CD4-positive, alpha-beta T cell treated with Interferon gamma for 1 hour (primary cell): ENCODE measurements at regions not wholly inside any gene's neighbourhood (a gene's known extent, or its start where the extent isn't known, plus 50 kb on each side); places are given as distances from the start of the nearest gene placed in this dataset.
"Not testable (repeated sequence)": the region's sequence is repeated elsewhere in the genome, so short reads cannot be mapped to it uniquely, and the experiment has no call there.

Experiments
- DNase-seq: peaks from one replicate; pipeline ENCODE4 v3.0.0-alpha.2; 2020

DNA sequence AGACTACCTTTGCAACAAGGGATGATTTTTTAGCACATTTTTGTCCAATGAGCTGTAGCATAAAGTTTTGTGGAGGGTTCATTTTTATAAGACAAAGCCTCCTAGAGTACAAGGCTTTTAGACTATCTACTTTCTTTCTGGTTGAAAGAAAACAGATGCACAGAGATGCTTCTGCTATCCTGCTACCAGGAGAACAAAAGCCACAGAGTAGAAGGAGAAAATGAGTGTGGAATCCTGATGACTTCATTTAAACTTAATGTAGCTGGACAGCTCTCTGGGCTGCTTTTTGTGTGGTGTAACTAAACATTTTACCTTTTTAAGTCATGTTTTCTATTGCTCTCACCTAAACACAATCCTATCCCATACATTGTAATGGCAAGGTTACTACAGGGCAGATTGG lies 1009.4 kb downstream of the TLE1 start:
- DNase-seq, result no peak

GRCh38 chr9:80678906-80679305 lies 1010.4 kb downstream of the TLE1 start:
- no peak for DNase-seq

DNA sequence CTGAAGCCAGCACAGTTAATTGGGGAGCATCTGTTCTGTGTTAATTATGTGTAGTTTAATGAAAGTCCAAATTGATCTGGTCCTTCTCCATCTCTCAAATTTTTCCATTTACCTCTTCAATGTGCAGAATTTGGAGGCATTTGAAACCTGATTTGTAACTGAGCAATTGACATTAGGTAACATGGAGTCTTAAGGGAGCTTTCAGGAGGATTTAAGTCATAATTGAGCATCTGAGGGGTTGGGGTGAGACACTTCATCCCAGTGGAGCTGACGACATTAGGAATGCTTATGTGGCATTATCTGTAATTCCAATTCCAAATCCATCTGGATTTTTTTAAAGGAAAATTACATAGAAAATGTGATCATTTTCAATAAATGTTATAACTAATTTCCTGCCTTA lies 1015.9 kb downstream of the TLE1 start:
- DNase-seq, result no peak

DNA sequence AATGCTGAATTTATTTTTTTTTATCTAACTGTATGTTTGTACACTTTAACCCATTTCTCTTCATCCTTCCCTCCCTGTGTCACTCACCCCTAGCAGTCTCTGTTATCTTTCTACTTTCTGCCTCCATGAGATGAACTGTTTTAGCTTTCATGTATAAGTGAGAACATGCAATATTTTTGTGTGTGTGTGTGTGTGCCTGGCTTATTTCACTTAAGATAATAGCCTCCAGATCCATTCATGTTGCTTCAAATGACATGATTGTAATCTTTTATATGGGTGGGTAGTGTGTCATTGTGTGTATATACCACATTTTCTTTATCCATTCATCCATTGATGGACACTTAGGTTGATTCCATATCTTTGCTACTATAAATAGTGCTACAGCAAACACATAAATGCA lies 1023.9 kb downstream of the TLE1 start:
- DNase-seq, result no peak

DNA sequence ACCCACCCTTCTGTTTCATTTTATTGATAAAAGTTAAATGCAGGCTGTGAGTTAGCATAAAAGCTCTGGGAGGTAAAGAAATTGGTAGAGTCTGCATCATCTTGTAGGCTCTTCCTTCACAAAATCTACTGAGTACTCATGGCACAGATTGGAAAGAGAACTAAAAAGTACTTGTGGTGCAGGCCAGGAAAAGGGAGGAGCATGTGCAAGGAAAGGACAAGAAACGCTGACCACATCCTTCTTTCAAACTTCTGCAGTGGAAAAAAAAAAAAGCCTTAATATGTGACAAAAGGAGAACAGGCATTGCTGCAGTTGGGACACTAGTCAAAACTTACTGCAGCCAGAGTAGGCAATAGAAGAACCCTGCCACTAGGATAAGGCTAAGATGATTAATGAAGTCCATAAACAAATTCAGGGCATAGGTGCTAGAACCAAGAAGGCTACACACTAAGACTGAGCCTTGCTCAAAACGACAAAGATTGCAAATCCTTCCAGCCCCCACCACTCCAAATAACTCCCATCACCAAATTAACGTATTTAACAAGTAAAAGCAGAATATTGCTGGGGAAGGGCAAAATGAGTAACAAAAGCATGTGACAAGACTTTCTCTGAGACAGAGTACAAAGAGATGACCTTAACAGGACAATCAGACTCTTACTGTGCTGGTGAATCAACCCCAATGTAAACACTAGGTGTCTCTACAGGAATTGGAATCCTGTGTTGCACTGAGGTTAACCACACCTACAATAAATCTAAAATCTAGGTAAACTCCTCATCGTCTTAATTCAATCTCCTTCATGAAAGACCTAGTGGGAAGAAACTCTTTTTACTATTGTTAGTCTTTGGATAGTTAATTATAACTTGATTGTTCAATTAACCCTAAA lies 1024.8 kb downstream of the TLE1 start:
- no peak for DNase-seq

DNA sequence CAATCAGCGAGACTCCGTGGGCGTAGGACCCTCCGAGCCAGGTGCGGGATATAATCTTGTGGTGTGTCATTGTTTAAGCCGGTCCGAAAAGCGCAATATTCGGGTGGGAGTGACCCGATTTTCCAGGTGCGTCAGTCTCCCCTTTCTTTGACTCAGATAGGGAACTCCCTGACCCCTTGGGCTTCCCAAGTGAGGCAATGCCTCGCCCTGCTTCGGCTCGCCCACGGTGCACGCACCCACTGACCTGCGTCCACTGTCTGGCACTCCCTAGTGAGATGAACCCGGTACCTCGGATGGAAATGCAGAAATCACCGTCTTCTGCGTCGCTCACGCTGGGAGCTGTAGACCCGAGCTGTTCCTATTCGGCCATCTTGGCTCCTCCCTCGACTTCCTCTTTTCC lies 1029.6 kb downstream of the TLE1 start:
- DNase-seq, result not testable (repeated sequence)

GRCh38 chr9:80651044-80651443 lies 1038.3 kb downstream of the TLE1 start:
- no peak for DNase-seq

DNA sequence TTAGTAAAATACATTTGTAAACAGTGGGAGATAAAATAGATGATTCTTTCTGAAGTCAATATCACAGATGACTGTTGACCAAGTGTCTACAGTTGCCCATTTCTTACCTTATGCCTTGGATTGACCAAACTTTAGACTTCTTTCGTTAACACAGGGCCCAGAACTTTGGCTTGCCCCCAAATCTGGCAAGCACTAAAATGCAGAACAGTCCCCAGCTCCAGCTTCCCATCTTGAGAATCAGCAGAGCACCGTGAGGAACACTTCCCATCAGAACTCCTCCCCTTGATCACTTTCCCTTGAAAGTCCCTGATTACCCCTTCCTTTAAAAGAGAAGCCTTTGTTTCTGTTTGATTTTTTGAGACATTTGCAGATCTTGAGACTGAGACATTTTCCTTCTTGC lies 1039.9 kb downstream of the TLE1 start:
- DNase-seq, result no peak

GRCh38 chr9:80649001-80649420 lies 1040.3 kb downstream of the TLE1 start:
- DNase-seq, result no peak

DNA sequence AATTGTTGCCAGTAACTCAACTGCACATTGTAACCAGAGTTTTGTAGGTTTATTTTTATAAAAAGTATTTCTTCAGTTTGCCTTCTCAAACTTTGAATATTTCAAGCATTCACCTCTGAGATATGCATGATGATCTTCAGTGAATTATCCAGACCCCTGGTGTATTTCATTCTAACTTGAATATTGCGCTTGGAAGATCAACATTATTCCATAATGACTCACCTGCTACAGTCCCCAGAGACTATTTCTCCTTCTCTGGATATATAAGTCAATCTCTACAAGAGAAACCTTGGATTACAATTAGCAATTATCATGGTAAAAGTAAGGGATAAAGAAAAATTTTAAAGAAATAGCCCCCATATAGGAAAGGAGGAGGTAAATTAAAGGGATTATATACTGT lies 1041.0 kb downstream of the TLE1 start:
- DNase-seq, result no peak

DNA sequence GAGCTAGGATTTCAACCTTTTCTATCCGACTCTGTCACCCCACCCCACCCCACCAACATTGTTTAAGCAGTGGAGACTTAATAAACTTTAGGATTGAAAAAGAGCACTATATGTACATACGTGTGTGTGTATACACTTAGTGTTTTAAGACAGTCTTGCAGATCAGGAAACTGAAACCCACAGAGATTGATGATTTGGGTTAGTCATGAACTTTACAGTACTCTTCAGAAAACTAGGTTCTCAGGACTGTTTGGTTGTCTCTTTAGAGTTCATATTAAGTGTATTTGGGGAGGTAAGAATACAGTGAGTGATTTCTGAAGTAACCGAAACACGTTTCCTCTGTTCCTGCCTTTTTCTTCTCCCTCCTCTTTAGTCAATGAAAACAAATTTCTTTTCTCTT lies 1043.1 kb downstream of the TLE1 start:
- DNase-seq, result no peak

- no peak for DNase-seq
These were observed 1045.3 kb downstream of the TLE1 start for GRCh38 chr9:80644044-80644443.

- DNase-seq, result no peak
These were observed 1054.3 kb downstream of the TLE1 start for GRCh38 chr9:80635065-80635464.

DNA sequence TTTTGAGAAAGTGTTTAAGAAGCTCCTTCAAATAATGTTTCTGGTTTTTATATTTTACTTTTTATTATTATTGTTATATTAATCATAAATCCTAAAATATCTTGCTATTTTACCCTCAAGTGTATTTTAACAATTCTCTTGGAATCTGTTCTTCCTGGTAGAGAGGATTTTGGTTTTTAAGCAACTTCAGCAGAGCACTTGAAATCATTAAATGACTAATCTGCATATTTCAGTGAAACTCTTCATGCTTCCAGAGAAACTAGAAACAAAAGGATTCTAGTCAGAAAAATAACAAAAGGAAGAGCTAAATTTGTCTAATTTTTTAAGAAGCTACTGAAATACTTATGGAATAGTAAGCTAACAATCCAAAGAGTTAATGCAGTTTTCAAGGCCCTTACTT lies 1057.3 kb downstream of the TLE1 start:
- no peak for DNase-seq

DNA sequence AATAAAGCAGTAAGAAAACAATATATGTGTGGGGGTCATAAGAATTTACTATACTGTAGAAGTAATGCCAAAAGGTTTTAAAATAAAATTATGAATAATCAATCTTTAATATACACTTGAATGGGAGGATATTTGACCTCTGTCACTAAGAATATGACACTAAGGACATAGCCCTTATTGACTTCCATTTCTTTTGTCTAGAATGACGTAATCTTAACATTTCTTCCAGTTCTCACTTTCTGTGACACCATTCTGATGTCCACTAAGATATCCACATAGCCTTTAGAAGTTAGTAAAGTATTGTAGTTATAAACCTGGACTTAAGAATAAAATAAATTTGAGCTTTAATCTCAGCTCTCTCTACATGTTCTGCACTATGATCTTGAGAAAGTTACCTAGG lies 1050.7 kb downstream of the TLE4 start:
- DNase-seq, result no peak

- no peak for DNase-seq
These were observed 1047.6 kb downstream of the TLE4 start for GRCh38 chr9:80619356-80619755.

DNA sequence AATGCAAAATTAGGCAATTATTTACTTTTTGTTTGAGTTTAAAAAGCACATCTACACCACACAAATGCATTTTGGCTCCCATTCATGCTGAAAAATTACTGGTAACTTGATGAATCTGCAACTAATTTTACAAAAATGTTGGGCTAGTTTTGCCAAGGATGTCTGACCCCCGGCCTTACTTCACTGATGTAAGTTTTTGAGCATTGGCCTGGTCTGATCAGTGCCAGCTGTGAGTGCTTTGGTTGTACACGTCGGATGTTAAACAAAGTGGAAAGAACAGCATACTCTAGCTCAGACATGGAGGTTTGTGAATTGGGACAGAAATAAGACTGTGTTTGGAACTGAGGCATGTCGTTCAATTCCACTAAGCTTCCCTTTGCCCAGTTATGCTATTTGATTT lies 1044.2 kb downstream of the TLE4 start:
- no peak for DNase-seq

- no peak for DNase-seq
These were observed 1034.0 kb downstream of the TLE4 start for GRCh38 chr9:80605793-80606192.

DNA sequence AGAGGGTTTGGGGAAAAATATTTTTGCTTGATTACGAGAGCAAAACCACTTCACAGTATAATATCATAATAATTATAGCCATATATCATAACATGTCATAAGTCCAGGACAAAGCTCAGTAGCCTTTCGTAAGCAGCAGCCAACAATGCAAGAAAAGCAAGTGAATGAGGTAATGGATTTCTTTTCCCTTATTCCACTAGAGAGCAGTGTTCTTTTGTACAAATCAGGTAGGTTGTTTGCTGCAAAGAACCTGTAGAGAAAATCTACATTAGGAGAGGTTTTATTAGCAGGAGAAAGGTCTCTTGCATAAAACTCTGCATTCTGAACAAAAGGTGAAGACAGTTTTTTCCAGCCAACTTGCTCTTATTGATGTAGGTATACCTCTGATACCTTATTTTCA lies 1033.4 kb downstream of the TLE4 start:
- DNase-seq, result no peak

- DNase-seq, result no peak
These were observed 1030.5 kb downstream of the TLE4 start for GRCh38 chr9:80602291-80602690.

- DNase-seq, result no peak
These were observed 1024.8 kb downstream of the TLE4 start for GRCh38 chr9:80596579-80596978.

DNA sequence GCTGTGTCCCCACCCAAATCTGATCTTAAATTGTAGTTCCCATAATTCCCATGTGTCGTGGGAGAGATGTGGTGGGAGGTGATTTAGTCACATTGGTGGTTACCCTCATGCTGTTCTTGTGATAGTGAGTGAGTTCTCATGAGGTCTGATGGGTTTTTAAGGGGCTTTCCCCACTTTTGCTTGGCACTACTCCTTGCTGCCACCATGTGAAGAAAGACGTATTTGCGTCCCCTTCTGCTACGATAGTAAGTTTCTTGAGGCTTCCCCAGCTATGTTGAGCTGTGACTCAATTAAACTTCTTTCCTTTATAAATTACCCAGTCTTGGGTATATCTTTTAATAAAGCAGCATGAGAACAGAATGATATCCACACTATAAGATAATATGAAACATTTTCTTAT lies 1023.4 kb downstream of the TLE4 start:
- DNase-seq, result no peak

DNA sequence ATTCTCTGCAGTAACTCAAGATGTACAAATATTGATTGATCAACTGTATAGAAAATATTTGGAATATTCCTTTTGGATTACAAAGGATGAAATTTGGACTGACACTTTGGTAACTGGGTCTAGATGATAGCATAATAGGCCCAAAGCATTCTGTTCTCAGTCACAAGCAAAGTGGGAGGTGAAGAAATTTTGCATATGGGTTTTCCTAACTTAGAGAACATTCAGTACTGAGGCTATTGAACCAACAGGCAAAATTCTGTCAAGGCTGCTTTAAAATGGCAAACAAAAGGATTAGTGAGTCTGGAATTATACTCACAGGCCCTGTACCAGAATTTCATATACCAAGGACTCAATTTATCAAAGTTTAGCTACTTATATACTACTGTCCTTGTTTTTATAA lies 1020.6 kb downstream of the TLE4 start:
- no peak for DNase-seq

GRCh38 chr9:80586786-80587330 lies 1015.1 kb downstream of the TLE4 start:
- no peak for DNase-seq

DNA sequence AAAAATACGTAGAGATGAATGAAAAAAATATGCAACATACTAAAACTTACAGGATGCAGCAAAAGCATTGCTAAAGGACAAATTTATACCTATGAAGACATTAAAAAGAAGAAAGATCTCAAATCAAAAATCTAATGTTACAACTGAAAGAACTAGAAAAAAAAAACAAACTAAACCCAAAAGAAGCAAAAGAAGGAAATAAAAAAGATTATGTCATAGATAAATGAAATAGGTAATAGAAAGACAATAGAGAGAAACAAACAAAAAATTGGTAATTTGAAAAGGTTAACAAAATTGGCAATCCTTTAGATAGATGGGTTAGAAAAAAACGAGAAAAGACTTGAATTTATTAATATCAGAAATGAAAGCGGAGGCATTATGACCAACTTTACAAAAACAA lies 1000.2 kb downstream of the TLE4 start:
- DNase-seq, result no peak
